SK-N-SH (cell line): ENCODE measurements at regions not wholly inside any gene's neighbourhood (a gene's known extent, or its start where the extent isn't known, plus 50 kb on each side); places are given as distances from the start of the nearest gene placed in this dataset.

Experiments used
- CTCF ChIA-PET: fragments of 300-600, 350-600 bp; formaldehyde crosslinking; extraction: SDS; loops from one replicate; lab custom pipeline; 2021; lab: Yijun Ruan, JAX
- POLR2A ChIA-PET: fragments of 350-600 bp; sonication (Branson Sonifier 250); formaldehyde crosslinking; extraction: SDS; loops from one replicate; lab custom pipeline; 2020; ENCODE audit warnings: antibody characterized with exemption, inconsistent platforms; lab: Yijun Ruan, JAX
- DNase-seq: peaks from one replicate; pipeline ENCODE4 v3.0.0; 2012
- H2AFZ ChIP-seq: fragments of 200-600 bp; sonication (generic); 2 replicates; pipeline ENCODE4 v1.8.1; 2016; ENCODE audit warnings: antibody characterized with exemption, mild to moderate bottlenecking, low read depth
- H3F3A ChIP-seq: fragments of 200-600 bp; sonication (generic); replicated peaks from 2 replicates; pipeline ENCODE3; 2016; ENCODE audit warnings: antibody characterized with exemption, mild to moderate bottlenecking; ENCODE audit not compliant: insufficient read depth
- H3K27ac ChIP-seq, 2 experiments: fragments of 200-500 bp in 1 of 2; fragments of 200-600 bp in 1 of 2; sonication (Bioruptor generic) in 1 of 2; sonication (generic), shearing (Covaris generic) in 1 of 2; 2 replicates each; pipeline versions ENCODE4 v1.5.1 to v1.6.1; 2014 to 2016; ENCODE audit warnings: low read depth in 2 of 2, inconsistent platforms in 1 of 2, low read length in 1 of 2, mild to moderate bottlenecking in 1 of 2, mixed read lengths in 1 of 2
- H3K27me3 ChIP-seq: fragments of 200-600 bp; sonication (generic), shearing (Covaris generic); 2 replicates; pipeline ENCODE4 v1.6.1; 2016; ENCODE audit warnings: mixed run types; ENCODE audit not compliant: insufficient read depth
- H3K36me3 ChIP-seq, 2 experiments: fragments of 200-500 bp in 1 of 2; fragments of 200-600 bp in 1 of 2; sonication (Bioruptor generic) in 1 of 2; sonication (generic) in 1 of 2; replicated peaks in 1 of 2; 2 replicates each; pipeline versions ENCODE3 to v1.5.1; 2014 to 2016; ENCODE audit warnings: low read length in 1 of 2, mild to moderate bottlenecking in 1 of 2; ENCODE audit not compliant: insufficient read depth in 2 of 2, control insufficient read depth in 1 of 2
- H3K4me1 ChIP-seq, 2 experiments: fragments of 200-500 bp in 1 of 2; fragments of 200-600 bp in 1 of 2; sonication (Bioruptor generic) in 1 of 2; sonication (generic), shearing (Covaris generic) in 1 of 2; 2 replicates each; pipeline versions ENCODE4 v1.5.1 to v1.6.1; 2014 to 2016; ENCODE audit warnings: low read depth in 1 of 2, low read length in 1 of 2, mixed run types in 1 of 2; ENCODE audit not compliant: insufficient read depth in 2 of 2, control insufficient read depth in 1 of 2
- H3K4me2 ChIP-seq: fragments of 200-600 bp; sonication (generic), shearing (Covaris generic); 2 replicates; pipeline ENCODE4 v1.6.1; 2017; ENCODE audit warnings: mixed run types
- H3K4me3 ChIP-seq, 2 experiments: fragments of 200-500 bp in 1 of 2; fragments of 200-600 bp in 1 of 2; sonication (Bioruptor generic) in 1 of 2; sonication (generic), shearing (Covaris generic) in 1 of 2; 2 replicates each; pipeline versions ENCODE4 v1.5.1 to v1.8.1; 2014 to 2016; ENCODE audit warnings: low read depth in 2 of 2, inconsistent platforms in 1 of 2, low read length in 1 of 2, mild to moderate bottlenecking in 1 of 2, mixed read lengths in 1 of 2, moderate library complexity in 1 of 2
- H3K79me2 ChIP-seq: fragments of 200-600 bp; sonication (generic); 2 replicates; pipeline ENCODE4 v1.8.1; 2017; ENCODE audit warnings: mild to moderate bottlenecking; ENCODE audit not compliant: insufficient read depth
- H3K9ac ChIP-seq: fragments of 200-600 bp; sonication (generic); 2 replicates; pipeline ENCODE4 v1.6.1; 2017; ENCODE audit warnings: mixed run types
- H3K9me2 ChIP-seq: fragments of 200-600 bp; sonication (generic); 2 replicates; pipeline ENCODE4 v1.6.1; 2017; ENCODE audit warnings: mixed run types
- H3K9me3 ChIP-seq: fragments of 200-600 bp; sonication (generic); 2 replicates; pipeline ENCODE4 v1.6.1; 2017; ENCODE audit warnings: mixed run types, mild to moderate bottlenecking, moderate library complexity
- H4K20me1 ChIP-seq: fragments of 200-600 bp; sonication (generic); 2 replicates; pipeline ENCODE4 v1.6.1; 2017; ENCODE audit warnings: mild to moderate bottlenecking, mixed run types; ENCODE audit not compliant: insufficient read depth
- CTCF ChIP-seq: fragments of 200-600 bp; sonication (generic); IDR thresholded peaks from 2 replicates; pipeline ENCODE4 v1.6.1; 2017; ENCODE audit warnings: antibody characterized with exemption, mild to moderate bottlenecking, moderate library complexity
- ELF1 ChIP-seq: IDR thresholded peaks from 2 replicates; pipeline ENCODE4 v1.4.0; 2012
- EP300 ChIP-seq, 2 experiments: IDR thresholded peaks; 2 replicates each; pipeline versions ENCODE4 v1.4.0 to v1.6.1; 2012; ENCODE audit warnings: borderline replicate concordance in 1 of 2, low read depth in 1 of 2, low read length in 1 of 2
- FOXJ3 ChIP-seq: sonication (generic); formaldehyde crosslinking; IDR thresholded peaks from 2 replicates; pipeline ENCODE4 v1.5.1; 2020; ENCODE audit warnings: mild to moderate bottlenecking, missing genetic modification reagents
- FOXM1 ChIP-seq: IDR thresholded peaks from 2 replicates; pipeline ENCODE4 v1.4.0; 2012; ENCODE audit warnings: low read depth, mild to moderate bottlenecking
- GATA2 ChIP-seq: sonication (generic); formaldehyde crosslinking; IDR thresholded peaks from 2 replicates; pipeline ENCODE4 v1.5.0; 2020; ENCODE audit warnings: mild to moderate bottlenecking, missing genetic modification reagents
- MEF2A ChIP-seq: IDR thresholded peaks from 2 replicates; pipeline ENCODE4 v1.4.0; 2012; ENCODE audit warnings: low read depth, borderline replicate concordance
- MXI1 ChIP-seq: IDR thresholded peaks from 2 replicates; pipeline ENCODE4 v1.6.1; 2012; ENCODE audit warnings: mild to moderate bottlenecking, low read depth, low read length, improper control_type of control experiment
- NRF1 ChIP-seq: IDR thresholded peaks from 2 replicates; pipeline ENCODE4 v1.6.1; 2012; ENCODE audit warnings: low read depth, mild to moderate bottlenecking, low read length
- PBX3 ChIP-seq: IDR thresholded peaks from 2 replicates; pipeline ENCODE4; 2012
- POLR2AphosphoS5 ChIP-seq: IDR thresholded peaks from 2 replicates; pipeline ENCODE4 v1.6.1; 2012; ENCODE audit warnings: low read depth, low read length
- RAD21 ChIP-seq: IDR thresholded peaks from 2 replicates; pipeline ENCODE4 v1.6.1; 2012; ENCODE audit warnings: mild to moderate bottlenecking, low read length
- SIN3A ChIP-seq: IDR thresholded peaks from 2 replicates; pipeline ENCODE4 v1.6.1; 2012; ENCODE audit warnings: low read depth, mild to moderate bottlenecking, low read length, moderate library complexity, borderline replicate concordance
- TEAD4 ChIP-seq: IDR thresholded peaks from 2 replicates; pipeline ENCODE4 v1.4.0; 2012; ENCODE audit warnings: mild to moderate bottlenecking, borderline replicate concordance; ENCODE audit not compliant: insufficient read depth
- YY1 ChIP-seq: IDR thresholded peaks from 2 replicates; pipeline ENCODE4 v1.4.0; 2012; ENCODE audit warnings: low read depth, mild to moderate bottlenecking
- ZBTB33 ChIP-seq: IDR thresholded peaks from 2 replicates; pipeline ENCODE4 v1.4.0; 2012; ENCODE audit warnings: low read depth, borderline replicate concordance
- WGBS: methylation state at CpG from one replicate; pipeline ENCODE4 v1.1.6; 2017; ENCODE audit warnings: low lambda C conversion rate; 5-methylcytosine and 5-hydroxymethylcytosine counted together
- TF ChIP-seq, protein P1 (sequence below): IDR thresholded peaks from 2 replicates; pipeline ENCODE4 v1.4.0; 2012; ENCODE audit warnings: low read depth, borderline replicate concordance
- TF ChIP-seq, protein P2 (sequence below): IDR thresholded peaks from 2 replicates; pipeline ENCODE4 v1.6.1; 2012; ENCODE audit warnings: mild to moderate bottlenecking, low read depth, low read length, moderate library complexity

DNA sequence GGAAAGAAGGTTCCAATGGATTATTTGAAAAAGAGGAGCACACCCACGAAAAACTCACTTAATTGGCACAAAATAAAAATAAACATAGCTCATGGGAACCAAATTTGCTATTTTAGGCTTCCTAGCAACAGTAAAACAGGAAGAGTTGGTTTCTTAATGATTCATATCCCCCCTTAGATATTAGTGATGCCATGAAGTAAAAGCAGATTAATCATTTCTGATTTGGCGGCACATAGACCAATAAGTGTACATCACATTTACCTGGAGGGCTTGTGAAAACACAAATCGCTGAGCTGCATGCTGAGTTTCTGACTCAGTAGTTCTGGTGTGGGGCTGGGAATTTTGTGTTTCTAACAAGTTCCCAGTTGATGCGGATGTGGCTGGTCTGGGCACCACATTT is 260.4 kb downstream of the SLC4A3 start:
- Histone ChIP-seq H3F3A (no peaks in the 10 kb centered on the region), H2AFZ (no peak overlapping the region), H3K4me3 (no peak overlapping the region), H3K27ac (no peak overlapping the region), H3K4me2 (no peak overlapping the region), H3K9me2 (no peaks in the 10 kb centered on the region), H3K4me1 (no peaks in the 10 kb centered on the region), H3K9me3 (no peaks in the 10 kb centered on the region), H3K27me3 (no peaks in the 10 kb centered on the region), H3K9ac (no peak overlapping the region), H4K20me1 (no peaks in the 10 kb centered on the region), H3K79me2 (no peaks in the 10 kb centered on the region), H3K36me3 (no peaks in the 10 kb centered on the region)
- POLR2A ChIA-PET, result no interaction called here
- CTCF ChIA-PET, result no interaction called here
- DNase-seq, result no peak
- WGBS, result 32% methylated on average over 4 of the region's 4 CpGs
- TF ChIP-seq MEF2A, result no peak
- no peak for TF ChIP-seq PBX3
- no peak for TF ChIP-seq GATA2
- TF ChIP-seq, protein P1, sequence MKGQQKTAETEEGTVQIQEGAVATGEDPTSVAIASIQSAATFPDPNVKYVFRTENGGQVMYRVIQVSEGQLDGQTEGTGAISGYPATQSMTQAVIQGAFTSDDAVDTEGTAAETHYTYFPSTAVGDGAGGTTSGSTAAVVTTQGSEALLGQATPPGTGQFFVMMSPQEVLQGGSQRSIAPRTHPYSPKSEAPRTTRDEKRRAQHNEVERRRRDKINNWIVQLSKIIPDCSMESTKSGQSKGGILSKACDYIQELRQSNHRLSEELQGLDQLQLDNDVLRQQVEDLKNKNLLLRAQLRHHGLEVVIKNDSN, result no peak

- 0% methylated on average over 2 of the region's 2 CpGs for WGBS
- Histone ChIP-seq H3K9me2 (no peaks in the 10 kb centered on the region), H3K79me2 (no peaks in the 10 kb centered on the region), H3K27ac (no peak overlapping the region), H3K27me3 (no peaks in the 10 kb centered on the region), H3K4me3 (no peak overlapping the region), H3K9ac (no peak overlapping the region), H2AFZ (no peak overlapping the region), H3F3A (no peaks in the 10 kb centered on the region), H3K9me3 (no peaks in the 10 kb centered on the region), H4K20me1 (no peaks in the 10 kb centered on the region), H3K4me2 (no peak overlapping the region), H3K4me1 (no peaks in the 10 kb centered on the region), H3K36me3 (no peaks in the 10 kb centered on the region)
- ChIA-PET CTCF (no interaction called here), POLR2A (no interaction called here)
- no peak for DNase-seq
- TF ChIP-seq TEAD4 (no peak), ELF1 (no peak), FOXJ3 (CRISPR knock-in tag) (no peak), CTCF (no peak), MEF2A (no peak), SIN3A (no peak), FOXM1 (no peak), NRF1 (no peak), ZBTB33 (no peak), EP300 (IDR thresholded peaks at IDR 0.05; ENCODE audit: borderline replicate concordance in 1 of 2, low read depth in 1 of 2, low read length in 1 of 2) (no peak), YY1 (no peak), POLR2AphosphoS5 (no peak), RAD21 (no peak), MXI1 (no peak)
- TF ChIP-seq, protein P2, sequence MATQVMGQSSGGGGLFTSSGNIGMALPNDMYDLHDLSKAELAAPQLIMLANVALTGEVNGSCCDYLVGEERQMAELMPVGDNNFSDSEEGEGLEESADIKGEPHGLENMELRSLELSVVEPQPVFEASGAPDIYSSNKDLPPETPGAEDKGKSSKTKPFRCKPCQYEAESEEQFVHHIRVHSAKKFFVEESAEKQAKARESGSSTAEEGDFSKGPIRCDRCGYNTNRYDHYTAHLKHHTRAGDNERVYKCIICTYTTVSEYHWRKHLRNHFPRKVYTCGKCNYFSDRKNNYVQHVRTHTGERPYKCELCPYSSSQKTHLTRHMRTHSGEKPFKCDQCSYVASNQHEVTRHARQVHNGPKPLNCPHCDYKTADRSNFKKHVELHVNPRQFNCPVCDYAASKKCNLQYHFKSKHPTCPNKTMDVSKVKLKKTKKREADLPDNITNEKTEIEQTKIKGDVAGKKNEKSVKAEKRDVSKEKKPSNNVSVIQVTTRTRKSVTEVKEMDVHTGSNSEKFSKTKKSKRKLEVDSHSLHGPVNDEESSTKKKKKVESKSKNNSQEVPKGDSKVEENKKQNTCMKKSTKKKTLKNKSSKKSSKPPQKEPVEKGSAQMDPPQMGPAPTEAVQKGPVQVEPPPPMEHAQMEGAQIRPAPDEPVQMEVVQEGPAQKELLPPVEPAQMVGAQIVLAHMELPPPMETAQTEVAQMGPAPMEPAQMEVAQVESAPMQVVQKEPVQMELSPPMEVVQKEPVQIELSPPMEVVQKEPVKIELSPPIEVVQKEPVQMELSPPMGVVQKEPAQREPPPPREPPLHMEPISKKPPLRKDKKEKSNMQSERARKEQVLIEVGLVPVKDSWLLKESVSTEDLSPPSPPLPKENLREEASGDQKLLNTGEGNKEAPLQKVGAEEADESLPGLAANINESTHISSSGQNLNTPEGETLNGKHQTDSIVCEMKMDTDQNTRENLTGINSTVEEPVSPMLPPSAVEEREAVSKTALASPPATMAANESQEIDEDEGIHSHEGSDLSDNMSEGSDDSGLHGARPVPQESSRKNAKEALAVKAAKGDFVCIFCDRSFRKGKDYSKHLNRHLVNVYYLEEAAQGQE, result no peak
- TF ChIP-seq, protein P1, result no peak
Measured at GRCh38 chr2:219893541-219893940, 266.1 kb downstream of the SLC4A3 start.
